HEK293T (cell line): ENCODE measurements at regions not wholly inside any gene's neighbourhood (a gene's known extent, or its start where the extent isn't known, plus 50 kb on each side); places are given as distances from the start of the nearest gene placed in this dataset.

Experiments
- CTCF ChIA-PET: fragments of 350-600 bp; formaldehyde crosslinking; extraction: SDS; loops from one replicate; lab custom pipeline; 2021; ENCODE audit warnings: antibody characterized with exemption, inconsistent platforms; lab: Yijun Ruan, JAX
- POLR2A ChIA-PET: fragments of 350-600 bp; formaldehyde crosslinking; extraction: SDS; loops from one replicate; lab custom pipeline; 2020; ENCODE audit warnings: antibody characterized with exemption, inconsistent platforms; lab: Yijun Ruan, JAX
- DNase-seq: peaks from one replicate; pipeline ENCODE4 v3.0.0; 2012; ENCODE audit warnings: mixed read lengths; ENCODE audit errors: extremely low spot score
- ARNT ChIP-seq: fragments of 450-650 bp; IDR thresholded peaks from 2 replicates; pipeline ENCODE4 v1.6.1; 2017; ENCODE audit warnings: mild to moderate bottlenecking
- BHLHE40 ChIP-seq: fragments of 450-650 bp; IDR thresholded peaks from 2 replicates; pipeline ENCODE4 v1.6.1; 2016; ENCODE audit warnings: mild to moderate bottlenecking, moderate library complexity, borderline replicate concordance
- CTBP1 ChIP-seq: fragments of 450-650 bp; IDR thresholded peaks from 2 replicates; pipeline ENCODE4 v1.6.1; 2016; ENCODE audit warnings: borderline replicate concordance
- ELF4 ChIP-seq: fragments of 450-650 bp; IDR thresholded peaks from 2 replicates; pipeline ENCODE4 v1.6.1; 2017; ENCODE audit warnings: antibody characterized with exemption
- FOXA1 ChIP-seq: fragments of 450-650 bp; IDR thresholded peaks from 2 replicates; pipeline ENCODE4 v1.6.1; 2016; ENCODE audit warnings: mild to moderate bottlenecking
- FOXK2 ChIP-seq: fragments of 450-650 bp; IDR thresholded peaks from 2 replicates; pipeline ENCODE4 v1.6.1; 2016; ENCODE audit warnings: mild to moderate bottlenecking
- FOXM1 ChIP-seq: fragments of 450-650 bp; IDR thresholded peaks from 2 replicates; pipeline ENCODE4 v1.6.1; 2017; ENCODE audit warnings: mild to moderate bottlenecking, borderline replicate concordance
- HDGF ChIP-seq: fragments of 450-650 bp; IDR thresholded peaks from 2 replicates; pipeline ENCODE4 v1.6.1; 2017; ENCODE audit warnings: antibody characterized with exemption, borderline replicate concordance
- L3MBTL2 ChIP-seq: fragments of 450-650 bp; conservative IDR thresholded peaks from 2 replicates; pipeline ENCODE4 v1.6.1; 2016; ENCODE audit warnings: mild to moderate bottlenecking
- LEF1 ChIP-seq: fragments of 450-650 bp; IDR thresholded peaks from 2 replicates; pipeline ENCODE4 v1.6.1; 2017; ENCODE audit warnings: mild to moderate bottlenecking, borderline replicate concordance
- NFRKB ChIP-seq: fragments of 450-650 bp; IDR thresholded peaks from 2 replicates; pipeline ENCODE4 v1.6.1; 2016; ENCODE audit warnings: mild to moderate bottlenecking, moderate library complexity
- SP1 ChIP-seq: fragments of 450-650 bp; IDR thresholded peaks from 2 replicates; pipeline ENCODE4 v1.6.1; 2017
- SUZ12 ChIP-seq: fragments of 450-650 bp; IDR thresholded peaks from 2 replicates; pipeline ENCODE4 v1.6.1; 2016; ENCODE audit warnings: mild to moderate bottlenecking
- TARDBP ChIP-seq: fragments of 450-650 bp; IDR thresholded peaks from 2 replicates; pipeline ENCODE4 v1.6.1; 2016
- ZNF384 ChIP-seq: fragments of 450-650 bp; IDR thresholded peaks from 2 replicates; pipeline ENCODE4 v1.6.1; 2016
- TF ChIP-seq, protein P1 (sequence below): fragments of 450-650 bp; IDR thresholded peaks from 2 replicates; pipeline ENCODE4 v1.6.1; 2016

DNA sequence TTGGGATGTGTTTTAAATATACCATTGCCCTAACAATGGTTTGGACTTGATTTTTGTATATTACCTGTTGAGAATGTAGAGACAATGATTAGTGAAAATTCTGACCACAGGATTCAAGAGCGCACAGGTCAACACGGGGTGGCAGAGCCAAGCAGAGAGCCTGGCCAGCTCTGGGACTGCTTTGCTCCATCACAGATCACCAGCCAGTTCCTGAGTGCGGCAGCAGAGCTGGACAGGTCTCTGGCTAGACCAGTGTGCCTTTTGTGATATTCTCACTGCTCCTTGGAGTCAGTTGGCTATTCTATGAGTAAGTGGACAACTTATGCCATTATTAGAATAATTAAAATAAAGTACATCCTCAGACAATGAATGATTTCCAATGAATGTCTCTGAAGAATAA, 351.2 kb upstream of the ATP10A start:
- TF ChIP-seq ARNT (no peak), LEF1 (no peak), NFRKB (no peak), BHLHE40 (no peak)
- POLR2A ChIA-PET: no interaction called here

DNA sequence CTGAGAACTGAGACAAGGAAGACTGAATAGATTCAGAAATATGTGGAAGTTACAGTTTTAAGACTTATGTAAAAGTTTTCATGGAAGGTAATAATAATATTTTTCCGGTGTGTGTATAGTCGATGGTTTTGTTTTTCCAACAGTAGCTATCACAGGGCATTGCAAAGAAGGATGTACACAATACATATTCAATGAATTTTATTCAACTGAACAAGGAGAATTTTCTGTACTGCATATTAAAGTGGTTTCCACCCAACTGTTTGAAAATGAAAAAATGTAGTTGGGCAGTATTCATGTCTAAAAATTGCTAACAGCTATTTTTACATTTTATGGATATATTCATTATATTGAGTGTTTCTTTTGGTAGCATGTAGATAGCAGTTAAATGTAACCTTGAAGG, 350.3 kb upstream of the ATP10A start:
- CTCF ChIA-PET: no interaction called here
- POLR2A ChIA-PET: no interaction called here
- TF ChIP-seq SP1 (no peak), ARNT (no peak), FOXA1 (no peak), TARDBP (no peak), NFRKB (no peak), FOXK2 (no peak), BHLHE40 (no peak), HDGF (no peak), SUZ12 (no peak), CTBP1 (no peak)
- TF ChIP-seq, protein P1, sequence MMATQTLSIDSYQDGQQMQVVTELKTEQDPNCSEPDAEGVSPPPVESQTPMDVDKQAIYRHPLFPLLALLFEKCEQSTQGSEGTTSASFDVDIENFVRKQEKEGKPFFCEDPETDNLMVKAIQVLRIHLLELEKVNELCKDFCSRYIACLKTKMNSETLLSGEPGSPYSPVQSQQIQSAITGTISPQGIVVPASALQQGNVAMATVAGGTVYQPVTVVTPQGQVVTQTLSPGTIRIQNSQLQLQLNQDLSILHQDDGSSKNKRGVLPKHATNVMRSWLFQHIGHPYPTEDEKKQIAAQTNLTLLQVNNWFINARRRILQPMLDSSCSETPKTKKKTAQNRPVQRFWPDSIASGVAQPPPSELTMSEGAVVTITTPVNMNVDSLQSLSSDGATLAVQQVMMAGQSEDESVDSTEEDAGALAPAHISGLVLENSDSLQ: no peak
- no peak for DNase-seq

More for the DNA sequence above, 351.2 kb upstream of the ATP10A start:
- CTCF ChIA-PET: no interaction called here
- no peak for DNase-seq

- no peak for DNase-seq
- no peak for TF ChIP-seq BHLHE40
- no peak for TF ChIP-seq ZNF384
- no peak for TF ChIP-seq SUZ12
- POLR2A ChIA-PET: no interaction called here
- CTCF ChIA-PET: no interaction called here
Measured at GRCh38 chr15:26212109-26212508, 349.0 kb upstream of the ATP10A start.

DNA sequence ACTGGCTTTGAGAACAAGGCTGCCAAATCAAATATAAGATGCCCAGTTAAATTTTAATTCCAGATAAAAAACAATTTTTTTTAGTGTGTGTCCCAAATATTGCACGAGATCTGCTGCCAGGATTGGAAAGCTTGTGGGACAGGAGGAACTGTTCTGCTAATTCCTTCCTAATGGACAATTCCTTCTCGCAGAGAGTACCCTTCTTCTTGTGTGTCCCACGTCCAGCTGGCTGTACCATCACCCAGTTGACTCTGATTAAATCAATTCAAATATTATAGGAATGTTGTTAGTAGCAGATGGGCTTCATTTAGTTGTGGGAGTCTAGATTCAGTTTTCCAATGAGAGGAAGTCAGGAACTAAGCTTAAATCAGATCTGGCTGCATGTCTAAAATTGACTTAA, 347.9 kb upstream of the ATP10A start:
- CTCF ChIA-PET: no interaction called here
- TF ChIP-seq FOXA1: no peak
- TF ChIP-seq NFRKB: no peak
- TF ChIP-seq L3MBTL2: no peak
- no peak for TF ChIP-seq SUZ12
- TF ChIP-seq CTBP1: no peak
- POLR2A ChIA-PET: no interaction called here
- no peak for DNase-seq

- ChIA-PET CTCF (no interaction called here), POLR2A (no interaction called here)
- DNase-seq: no peak
- TF ChIP-seq NFRKB (no peak), CTBP1 (no peak)
Measured at GRCh38 chr15:26201177-26201858, 338.2 kb upstream of the ATP10A start.

DNA sequence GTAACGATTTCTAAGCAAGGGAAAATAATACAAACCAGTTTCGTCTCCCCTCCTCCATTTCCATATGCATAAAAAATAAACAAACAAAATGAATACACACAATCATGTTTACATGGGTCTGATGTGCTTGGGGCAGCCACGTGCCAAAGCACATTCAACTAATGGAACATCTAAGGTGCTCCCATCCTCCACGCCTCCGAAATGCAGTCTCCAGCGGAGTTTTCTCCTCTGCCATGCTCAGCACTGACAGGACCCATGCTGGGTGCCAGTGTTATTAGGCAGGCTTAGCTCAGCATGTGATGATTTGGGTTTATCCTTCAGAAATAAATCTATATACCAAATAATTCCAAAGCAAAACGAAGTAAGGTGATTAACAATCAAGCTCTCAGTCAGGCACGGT, 337.3 kb upstream of the ATP10A start:
- ChIA-PET POLR2A (no interaction called here), CTCF (no interaction called here)
- no peak for TF ChIP-seq ELF4
- no peak for TF ChIP-seq ZNF384
- TF ChIP-seq, protein P1: no peak
- no peak for TF ChIP-seq SUZ12
- TF ChIP-seq FOXM1: no peak
- no peak for TF ChIP-seq L3MBTL2
- TF ChIP-seq HDGF: no peak
- TF ChIP-seq FOXK2: no peak
- no peak for TF ChIP-seq LEF1
- no peak for TF ChIP-seq SP1
- no peak for TF ChIP-seq BHLHE40
- no peak for TF ChIP-seq CTBP1
- TF ChIP-seq ARNT: no peak
- no peak for TF ChIP-seq TARDBP
- no peak for TF ChIP-seq FOXA1
- TF ChIP-seq NFRKB: no peak
- no peak for DNase-seq

- no peak for DNase-seq
- TF ChIP-seq HDGF (no peak), ZNF384 (no peak), SP1 (no peak), ARNT (no peak), BHLHE40 (no peak), TARDBP (no peak)
- ChIA-PET POLR2A (no interaction called here), CTCF (no interaction called here)
Measured at GRCh38 chr15:26197719-26198118, 334.6 kb upstream of the ATP10A start.

DNA sequence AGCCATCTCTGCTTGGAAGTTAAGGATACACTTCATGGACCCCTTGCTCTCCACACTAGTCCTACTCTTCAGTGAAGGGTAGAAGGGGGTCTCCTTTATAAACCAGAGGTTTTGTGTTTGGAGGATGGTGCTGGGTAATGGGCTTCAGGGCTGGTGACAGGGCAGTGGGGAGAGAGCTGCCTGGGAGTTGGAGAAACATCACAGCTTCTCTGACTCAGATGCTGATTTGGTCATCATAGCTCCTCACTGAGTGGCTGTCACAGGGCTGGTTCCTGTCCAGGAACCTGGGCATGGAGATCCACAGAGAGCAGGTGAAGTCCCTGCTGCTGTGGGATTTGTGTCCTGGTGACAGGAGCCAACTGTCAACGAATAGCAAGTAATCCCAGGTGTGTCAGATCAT, 333.9 kb upstream of the ATP10A start:
- POLR2A ChIA-PET: no interaction called here
- CTCF ChIA-PET: no interaction called here
- TF ChIP-seq FOXM1: no peak
- no peak for TF ChIP-seq FOXK2
- TF ChIP-seq HDGF: no peak
- TF ChIP-seq L3MBTL2: no peak
- TF ChIP-seq, protein P1: no peak
- TF ChIP-seq BHLHE40: no peak
- TF ChIP-seq TARDBP: no peak
- no peak for TF ChIP-seq ELF4
- DNase-seq: no peak
